GM04503 (cell line): ENCODE measurements at regions not wholly inside any gene's neighbourhood (a gene's known extent, or its start where the extent isn't known, plus 50 kb on each side); places are given as distances from the start of the nearest gene placed in this dataset.
A peak's percentile ranks its signal among the peaks of the same experiment; 100 is the strongest.
"Not testable (repeated sequence)": the region's sequence is repeated elsewhere in the genome, so short reads cannot be mapped to it uniquely, and the experiment has no call there.

ENCODE experiments used
- DNase-seq: peaks from one replicate; pipeline ENCODE4 v3.0.0-alpha.2; 2012; ENCODE audit warnings: low read depth

GRCh38 chr12:67759829-67760228 lies 111.3 kb downstream of the DYRK2 start:
- no peak for DNase-seq

DNA sequence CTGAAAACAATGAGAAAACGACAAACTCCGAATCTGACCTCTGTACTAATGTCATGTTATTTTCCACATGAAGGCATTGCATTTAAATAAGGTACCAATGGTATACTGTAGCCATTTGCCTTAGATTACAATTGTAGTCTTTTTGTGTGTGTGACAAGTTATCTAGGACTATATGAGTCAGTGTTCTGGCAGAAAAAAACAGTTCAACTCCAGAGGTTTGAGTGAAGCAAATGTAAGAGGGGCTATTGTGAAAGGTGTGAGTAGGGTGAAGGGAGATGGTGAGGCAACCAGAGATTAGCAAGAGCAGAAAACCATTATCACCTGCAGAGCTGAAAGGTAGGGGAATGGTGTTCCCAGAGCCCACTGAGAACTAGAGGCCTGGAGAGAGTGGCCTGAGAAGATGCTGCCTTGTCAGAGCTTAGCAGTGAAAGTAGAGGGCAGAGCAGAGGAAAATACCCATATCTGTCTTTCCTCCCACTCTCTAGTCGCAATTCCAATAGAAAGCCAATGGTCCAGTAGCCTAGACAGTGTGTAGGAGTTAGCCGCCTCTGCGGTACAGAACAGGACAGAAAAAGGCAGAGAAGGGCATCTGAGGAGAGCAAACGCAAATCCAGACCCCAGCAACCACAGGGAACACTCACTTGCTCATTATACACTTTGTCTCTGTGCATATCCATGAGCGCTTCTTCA lies 112.2 kb downstream of the DYRK2 start:
- DNase-seq: no peak

GRCh38 chr12:67761566-67761965 lies 113.0 kb downstream of the DYRK2 start:
- no peak for DNase-seq

GRCh38 chr12:67764055-67764454 lies 115.5 kb downstream of the DYRK2 start:
- DNase-seq: no peak

GRCh38 chr12:67764946-67765619 lies 116.5 kb downstream of the DYRK2 start:
- no peak for DNase-seq

DNA sequence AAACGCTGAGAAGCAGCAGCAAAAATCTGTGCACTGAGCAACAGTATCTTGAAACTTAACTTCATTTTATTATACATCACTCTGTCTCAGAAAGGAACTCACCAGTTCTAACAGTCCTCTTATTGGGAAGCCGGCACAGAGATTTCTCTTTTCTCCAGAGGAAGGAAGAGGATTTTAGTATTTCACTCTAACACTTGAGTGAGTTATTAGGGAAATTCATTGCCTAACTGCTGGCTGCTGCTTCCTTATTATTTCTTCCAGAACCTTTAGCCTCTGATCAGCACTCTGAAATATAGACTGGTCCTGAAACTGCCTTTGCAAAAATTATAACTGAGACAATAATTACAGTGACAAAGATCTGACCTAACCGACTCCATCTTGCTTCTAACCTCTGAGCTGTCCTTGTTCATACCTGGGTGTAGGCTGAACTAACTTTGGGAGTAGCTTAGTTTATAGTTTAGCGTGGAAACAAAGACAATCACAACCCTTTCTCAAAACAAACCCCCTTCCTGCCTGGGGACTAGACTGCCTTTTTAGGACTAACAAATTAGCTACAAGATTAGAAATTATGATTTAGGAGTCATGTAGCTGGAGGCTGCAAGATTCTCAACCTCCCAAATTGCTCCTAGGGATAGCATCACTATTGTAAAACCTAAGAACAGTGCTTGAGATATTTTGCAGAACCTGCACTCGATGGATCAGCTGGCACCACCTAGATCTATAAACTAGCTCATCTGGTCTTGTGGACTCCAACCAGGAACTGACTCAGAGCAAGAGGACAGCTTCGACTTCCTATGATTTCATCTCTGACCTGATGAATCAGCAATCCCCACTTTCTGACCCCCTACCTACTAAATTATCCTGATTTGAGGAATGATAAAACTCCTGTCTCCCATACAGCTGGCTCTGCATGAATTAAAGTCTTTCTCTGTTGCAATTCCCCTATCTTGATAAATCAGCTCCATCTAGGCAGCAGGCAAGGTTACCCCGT lies 117.5 kb downstream of the DYRK2 start:
- DNase-seq: peak; percentile 57

GRCh38 chr12:67772267-67773169 lies 124.0 kb downstream of the DYRK2 start:
- DNase-seq: no peak

DNA sequence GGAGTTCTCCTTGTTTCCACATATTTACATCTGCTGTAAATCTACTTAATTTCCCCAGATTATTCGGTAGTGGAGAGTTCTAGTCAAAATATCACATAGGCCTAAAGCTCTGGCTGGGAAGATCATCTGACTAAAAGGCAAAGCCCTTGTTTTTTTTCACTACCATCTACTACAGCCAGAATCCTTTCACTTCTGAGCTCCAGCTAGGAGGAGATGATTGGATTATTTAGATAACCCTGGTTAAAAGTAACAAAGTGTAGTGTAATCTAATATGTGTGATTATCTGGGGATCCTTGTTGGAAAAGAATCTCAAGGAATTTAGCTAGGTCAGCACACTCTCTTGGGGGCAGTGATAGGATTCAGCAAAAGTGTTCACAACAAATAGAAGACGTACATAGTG lies 125.4 kb downstream of the DYRK2 start:
- no peak for DNase-seq

DNA sequence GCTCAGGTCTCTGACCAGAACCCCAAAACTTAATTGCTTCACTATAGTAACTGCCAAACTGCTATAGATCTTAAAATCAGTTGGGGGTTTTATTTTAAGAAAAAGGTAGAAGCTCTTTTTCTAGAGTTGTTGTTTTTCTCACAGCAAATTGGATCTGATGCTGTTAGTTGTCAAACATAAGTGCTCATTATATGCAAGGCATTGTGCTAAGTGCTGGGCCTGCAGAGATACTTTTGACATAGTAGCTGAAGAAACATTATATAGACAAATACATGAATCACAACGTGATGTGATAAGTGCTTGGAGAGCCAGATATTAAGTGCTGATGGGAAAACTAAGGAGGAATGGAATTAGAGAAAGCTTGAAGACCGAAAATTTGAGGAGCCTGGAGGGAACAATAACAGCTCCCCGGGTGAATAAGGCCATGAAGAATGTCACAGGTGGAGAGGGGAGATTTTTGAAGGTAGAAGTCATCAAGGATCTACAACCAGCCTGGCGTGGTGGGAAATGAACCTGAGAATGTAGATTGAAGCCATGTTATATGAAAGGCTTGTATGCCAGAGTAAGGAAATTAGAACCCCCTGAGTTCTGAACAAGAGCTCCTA lies 126.5 kb downstream of the DYRK2 start:
- DNase-seq: no peak

DNA sequence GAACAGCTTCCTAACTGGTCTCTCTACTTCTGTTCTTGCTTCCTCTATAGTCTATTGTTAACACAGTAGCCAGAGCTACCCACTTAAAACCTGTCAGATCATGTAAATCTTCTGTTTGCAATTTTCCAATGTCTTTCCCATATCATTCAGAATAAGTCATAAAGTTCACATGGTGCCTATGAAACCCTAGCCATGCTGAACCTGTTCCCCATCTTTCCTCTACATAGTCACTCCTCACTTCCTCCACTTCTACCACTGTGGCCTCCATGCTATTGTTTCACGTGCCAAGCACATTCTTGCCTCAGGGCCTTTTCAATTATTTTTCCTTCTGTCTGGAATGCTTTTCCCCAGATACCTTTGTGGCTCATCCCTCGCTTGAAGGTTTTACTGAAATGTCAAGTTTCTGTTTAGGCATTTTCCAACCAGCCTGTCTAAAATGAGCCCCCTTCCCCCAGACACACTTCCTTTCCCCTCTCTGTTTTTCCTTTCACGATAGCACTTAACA lies 132.1 kb downstream of the DYRK2 start:
- DNase-seq: no peak

DNA sequence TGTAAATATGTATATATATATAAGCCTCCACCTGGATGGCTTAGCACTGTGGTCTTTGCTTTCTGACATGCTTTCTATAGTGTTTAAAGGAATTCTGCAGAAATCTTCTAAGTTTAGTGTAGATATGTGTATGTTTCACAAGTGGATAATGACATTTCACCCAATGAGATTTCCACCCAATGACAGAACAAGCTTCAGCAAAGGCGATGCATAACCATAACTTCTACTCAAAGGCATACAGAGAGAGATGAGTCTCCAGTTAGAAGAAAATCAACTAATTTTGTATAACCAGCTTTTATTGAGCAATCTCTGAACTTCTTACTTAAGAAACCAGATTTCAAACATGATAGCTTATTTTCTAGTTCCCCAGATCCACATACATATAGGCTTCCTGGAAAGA lies 134.0 kb downstream of the DYRK2 start:
- no peak for DNase-seq

- DNase-seq: no peak
Observed at GRCh38 chr12:67783393-67783792, 134.8 kb downstream of the DYRK2 start.

DNA sequence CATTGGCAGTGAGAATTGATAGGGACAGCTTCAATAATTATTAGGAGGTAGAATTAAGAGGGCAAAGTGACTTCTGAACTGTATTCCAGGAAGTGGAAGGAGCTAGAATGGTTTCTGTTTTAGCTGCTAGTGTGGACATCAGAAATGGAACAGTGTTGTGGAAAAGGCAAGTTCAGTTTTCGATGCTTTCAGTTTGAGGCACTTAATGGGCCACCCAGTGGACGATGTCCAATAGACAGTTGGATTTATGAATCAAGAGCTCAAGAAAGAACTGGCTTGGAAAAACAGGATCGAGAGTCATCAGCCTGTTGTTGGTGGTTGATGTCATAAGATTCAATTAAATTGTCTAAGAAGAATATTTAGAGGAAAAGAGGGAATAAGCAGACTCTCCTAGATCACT lies 136.3 kb downstream of the DYRK2 start:
- no peak for DNase-seq

- DNase-seq: no peak
Observed at GRCh38 chr12:67786086-67786485, 137.5 kb downstream of the DYRK2 start.

DNA sequence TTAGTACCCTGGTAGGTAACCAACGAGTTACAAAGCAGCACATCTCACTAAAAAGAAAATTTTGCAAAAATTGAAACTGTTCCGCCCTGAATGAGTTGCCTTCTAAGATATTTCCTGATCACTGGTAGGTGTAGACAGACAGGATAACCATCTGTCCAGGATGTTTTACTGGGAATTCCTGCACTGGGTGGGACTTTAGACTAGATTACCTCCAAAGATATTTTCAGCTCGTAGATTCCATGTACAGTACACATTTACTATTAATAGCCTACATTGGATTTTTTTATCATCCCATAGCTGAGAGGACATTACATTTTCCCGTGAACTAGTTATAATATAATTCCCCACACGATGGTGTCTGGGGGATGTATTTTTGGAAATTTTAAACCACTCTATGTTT lies 139.6 kb downstream of the DYRK2 start:
- no peak for DNase-seq

- DNase-seq: no peak
Observed at GRCh38 chr12:67789266-67789665, 140.7 kb downstream of the DYRK2 start.

- DNase-seq: no peak
Observed at GRCh38 chr12:67790660-67791059, 142.1 kb downstream of the DYRK2 start.

DNA sequence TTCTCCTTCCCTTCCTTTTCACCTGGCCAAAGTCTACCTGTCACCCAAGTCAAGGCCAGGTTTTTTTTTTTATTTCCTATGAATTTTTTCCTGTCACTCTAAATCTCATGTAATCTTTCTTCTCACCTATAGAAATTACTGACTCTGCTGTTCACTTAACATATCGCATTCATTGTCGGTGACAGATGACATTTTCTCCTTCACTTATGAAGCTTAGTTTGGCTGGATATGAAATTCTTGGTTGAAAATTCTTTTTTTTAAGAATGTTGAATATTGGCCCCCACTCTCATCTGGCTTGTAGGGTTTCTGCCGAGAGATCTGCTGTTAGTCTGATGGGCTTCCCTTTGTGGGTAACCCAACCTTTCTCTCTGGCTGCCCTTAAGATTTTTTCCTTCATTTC lies 142.8 kb downstream of the DYRK2 start:
- DNase-seq: not testable (repeated sequence)

GRCh38 chr12:67792185-67792584 lies 143.6 kb downstream of the DYRK2 start:
- DNase-seq: no peak

DNA sequence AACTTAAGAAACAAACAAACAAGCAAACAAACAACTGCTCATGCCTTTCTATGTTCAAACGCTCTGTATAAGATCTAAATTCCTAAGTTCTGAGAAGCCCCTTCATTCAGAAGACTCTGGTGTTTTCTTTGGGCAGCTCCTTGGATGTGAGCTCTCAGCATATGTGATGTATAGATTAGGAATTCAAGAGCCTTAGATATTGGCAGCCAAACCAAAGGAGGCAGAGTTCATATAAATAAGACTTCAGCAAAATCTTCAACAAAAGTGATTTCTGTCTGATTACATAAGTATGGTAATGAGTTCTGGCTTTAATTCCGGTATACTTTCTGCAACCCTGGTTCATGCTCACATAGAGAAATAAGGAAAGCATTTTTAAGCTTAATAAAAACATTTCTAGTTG lies 145.6 kb downstream of the DYRK2 start:
- no peak for DNase-seq

GRCh38 chr12:67795236-67795635 lies 146.7 kb downstream of the DYRK2 start:
- DNase-seq: no peak
